NCI-H1105 (cell line): ENCODE measurements at regions not wholly inside any gene's neighbourhood (a gene's known extent, or its start where the extent isn't known, plus 50 kb on each side); places are given as distances from the start of the nearest gene placed in this dataset.

Source experiments
- DNase-seq: peaks from one replicate; lab custom pipeline; 2025; lab: John Stamatoyannopoulos, UW

DNA sequence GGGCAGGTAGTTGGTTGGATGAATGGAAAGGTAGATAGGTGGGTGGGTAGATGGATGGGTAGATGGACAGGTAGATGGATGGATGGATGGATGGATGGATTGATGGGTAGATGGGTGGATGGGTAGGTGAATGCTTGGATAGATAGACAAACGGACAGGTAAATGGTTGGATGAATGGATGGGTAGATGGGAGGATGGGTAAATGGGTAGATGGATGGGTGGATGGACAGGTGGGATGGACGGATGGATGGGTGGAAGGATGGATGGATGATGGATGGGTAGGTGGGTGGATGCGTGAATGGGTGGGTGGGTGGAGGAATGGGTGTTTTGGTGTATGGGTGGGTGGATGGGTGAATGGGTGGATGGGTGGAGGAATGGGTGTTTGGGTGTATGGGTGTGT, 50.1 kb upstream of the ASAP2 start:
- DNase-seq = no peak

DNA sequence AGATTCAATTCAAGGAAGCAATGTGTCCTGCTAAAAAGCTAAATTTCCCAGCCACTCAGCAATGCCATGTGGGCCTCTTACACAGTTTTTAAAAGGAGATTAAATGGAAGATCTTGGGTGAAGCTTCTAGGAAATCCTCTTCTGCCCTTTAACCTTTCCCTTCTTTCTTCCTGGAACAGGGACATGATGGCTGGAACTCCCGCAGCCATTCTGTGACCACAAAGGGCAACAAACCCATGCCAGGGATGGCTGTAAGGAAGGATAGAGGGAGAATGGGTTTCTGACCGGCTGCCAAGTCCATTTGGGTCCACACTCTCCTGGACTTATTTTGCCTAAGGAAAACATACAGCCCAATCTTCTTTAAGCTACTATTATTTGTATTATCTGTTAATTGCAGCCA, 52.6 kb upstream of the ASAP2 start:
- no peak for DNase-seq

DNA sequence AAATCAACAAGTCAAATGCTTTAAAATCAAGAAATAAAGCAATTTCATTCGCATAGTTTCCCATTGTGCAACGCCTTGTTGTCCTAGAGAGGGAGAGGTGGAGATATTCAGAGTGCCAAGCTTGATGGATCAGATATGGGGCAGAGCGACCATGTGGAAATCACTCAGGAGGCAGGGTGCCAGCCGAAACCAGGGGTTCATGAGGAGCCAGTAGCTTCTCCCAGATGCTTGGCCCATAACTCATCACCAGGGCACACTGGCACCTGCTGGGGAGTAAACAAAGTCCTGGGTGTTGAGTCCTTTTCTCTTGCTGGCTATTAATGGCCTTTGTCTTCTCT, 53.0 kb upstream of the ASAP2 start:
- no peak for DNase-seq

- no peak for DNase-seq
These were observed 53.5 kb upstream of the ASAP2 start for GRCh38 chr2:9152975-9153642.

GRCh38 chr2:9150906-9151305, 55.7 kb upstream of the ASAP2 start:
- DNase-seq = no peak

DNA sequence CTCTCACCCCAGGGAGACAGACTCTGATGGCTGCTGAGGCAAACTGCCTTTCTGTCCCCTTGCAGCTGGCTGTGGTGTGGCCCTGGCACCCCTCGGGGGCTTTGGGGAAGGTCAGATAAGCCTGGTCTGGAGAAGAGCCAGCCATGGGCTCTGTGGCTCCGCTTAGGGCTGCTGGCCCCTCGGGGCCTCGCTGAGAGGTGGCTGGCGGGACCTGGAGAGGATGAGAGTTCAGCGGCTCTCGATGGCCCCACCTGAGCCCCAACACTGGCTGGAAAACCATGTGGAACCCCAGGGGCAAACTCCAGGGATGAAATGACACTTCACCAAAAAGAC, 56.1 kb upstream of the ASAP2 start:
- DNase-seq = no peak

DNA sequence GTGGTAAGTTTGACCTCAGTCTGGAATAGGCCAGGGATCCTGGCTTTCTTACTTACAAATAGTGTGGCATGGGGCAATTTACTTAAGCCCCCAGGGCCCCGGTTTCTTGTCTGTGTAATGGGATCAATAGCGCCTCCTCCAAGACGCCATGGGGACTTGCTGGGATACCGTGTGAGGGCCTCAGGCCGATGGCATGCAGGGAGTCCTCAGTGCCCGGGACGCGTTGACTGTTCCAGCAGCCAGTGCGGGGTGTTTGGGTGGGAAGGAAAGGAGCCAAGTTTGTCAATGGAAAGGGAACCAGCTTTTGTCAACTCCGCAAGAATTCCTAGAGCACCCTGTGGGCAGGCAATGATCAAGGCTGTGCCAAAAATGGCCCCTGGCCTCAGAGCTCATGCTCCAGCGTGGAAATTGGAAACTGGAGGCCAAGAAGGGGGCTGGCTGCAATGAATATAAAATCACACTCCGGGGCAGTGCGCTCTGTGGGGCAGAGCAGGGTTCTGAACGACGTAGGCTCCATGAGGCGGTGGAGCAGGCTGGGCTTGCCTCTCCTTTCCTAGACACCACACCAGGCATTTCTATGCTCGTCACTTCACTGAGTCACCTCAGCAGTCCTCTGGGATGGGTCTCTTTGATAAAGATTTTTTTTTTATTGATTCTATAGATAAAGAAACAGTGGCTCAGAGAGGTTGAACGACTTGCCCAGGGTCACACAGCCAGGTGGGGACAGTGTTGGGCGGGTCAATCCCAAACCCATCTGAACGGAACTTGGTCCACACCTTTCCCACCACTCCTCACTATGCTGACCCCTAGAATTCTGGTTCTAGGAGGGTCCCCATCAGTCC, 56.7 kb upstream of the ASAP2 start:
- DNase-seq = no peak

GRCh38 chr2:9149388-9149660, 57.3 kb upstream of the ASAP2 start:
- DNase-seq = no peak

- no peak for DNase-seq
These were observed 60.0 kb upstream of the ASAP2 start for GRCh38 chr2:9146646-9147045.

DNA sequence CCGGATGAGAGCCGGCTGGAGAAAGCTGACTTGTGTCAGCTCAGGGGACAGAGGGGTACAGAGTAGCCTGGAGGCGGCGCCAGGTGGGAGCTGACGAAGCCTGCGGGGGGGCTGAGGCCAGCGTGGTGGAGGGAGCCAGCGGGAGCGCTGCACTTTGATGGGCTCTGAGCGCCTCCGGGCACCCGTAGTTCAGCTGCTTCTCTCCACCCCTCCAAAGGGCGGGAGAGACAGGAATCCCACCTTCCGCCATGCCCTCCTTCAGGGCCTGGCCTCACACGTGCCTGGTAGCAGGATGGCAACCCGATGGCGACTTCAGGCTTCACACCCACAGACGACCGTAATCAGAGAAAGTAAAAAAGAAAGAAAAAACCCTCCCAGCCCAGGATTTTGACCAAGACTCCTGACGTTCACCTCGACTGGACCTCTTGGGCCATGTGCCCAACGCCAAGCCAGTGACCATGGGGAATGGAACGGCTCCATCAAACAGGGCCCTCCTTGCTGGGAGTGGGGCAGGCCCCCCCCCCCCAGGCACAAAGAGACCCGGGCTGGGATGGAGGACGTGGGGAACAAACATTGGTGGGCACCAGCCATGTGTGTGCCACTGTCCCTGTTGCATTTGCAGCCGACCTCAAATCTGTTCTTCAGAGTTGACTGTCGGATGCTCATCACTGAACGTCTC, 60.7 kb upstream of the ASAP2 start:
- DNase-seq = no peak

DNA sequence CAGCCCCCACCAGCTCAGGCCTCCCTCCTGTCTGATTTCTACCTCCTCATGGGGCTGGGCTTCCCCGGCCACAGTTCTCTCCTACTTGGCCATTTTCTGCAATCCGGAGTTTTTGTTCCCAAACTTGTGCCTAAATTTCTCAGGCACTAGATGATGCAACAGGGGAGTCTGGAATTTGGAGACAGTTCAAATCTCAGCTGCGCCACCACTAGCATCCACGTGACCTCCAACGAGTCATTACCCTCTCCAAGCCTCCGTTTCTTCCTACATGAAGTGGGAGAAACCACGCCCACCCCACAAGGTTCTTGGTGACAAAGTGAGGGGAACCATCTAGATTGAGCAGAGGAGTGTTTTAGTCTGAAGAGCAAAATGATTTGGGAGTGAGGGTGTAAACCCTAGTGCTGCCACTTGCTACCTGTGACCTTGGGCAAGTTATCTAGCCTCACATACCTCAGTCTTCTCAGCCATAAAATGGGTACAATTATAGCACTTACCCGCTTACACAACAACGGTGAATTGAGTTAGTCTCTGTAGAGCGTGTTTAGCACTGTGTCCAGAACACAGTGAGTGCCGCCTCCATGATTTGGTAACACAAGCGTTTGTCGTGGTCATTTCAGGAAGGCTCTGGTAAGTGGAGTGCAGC, 61.4 kb upstream of the ASAP2 start:
- DNase-seq = no peak

- no peak for DNase-seq
These were observed 62.0 kb upstream of the ASAP2 start for GRCh38 chr2:9144617-9145016.

- no peak for DNase-seq
These were observed 62.6 kb upstream of the ASAP2 start for GRCh38 chr2:9144046-9144445.

DNA sequence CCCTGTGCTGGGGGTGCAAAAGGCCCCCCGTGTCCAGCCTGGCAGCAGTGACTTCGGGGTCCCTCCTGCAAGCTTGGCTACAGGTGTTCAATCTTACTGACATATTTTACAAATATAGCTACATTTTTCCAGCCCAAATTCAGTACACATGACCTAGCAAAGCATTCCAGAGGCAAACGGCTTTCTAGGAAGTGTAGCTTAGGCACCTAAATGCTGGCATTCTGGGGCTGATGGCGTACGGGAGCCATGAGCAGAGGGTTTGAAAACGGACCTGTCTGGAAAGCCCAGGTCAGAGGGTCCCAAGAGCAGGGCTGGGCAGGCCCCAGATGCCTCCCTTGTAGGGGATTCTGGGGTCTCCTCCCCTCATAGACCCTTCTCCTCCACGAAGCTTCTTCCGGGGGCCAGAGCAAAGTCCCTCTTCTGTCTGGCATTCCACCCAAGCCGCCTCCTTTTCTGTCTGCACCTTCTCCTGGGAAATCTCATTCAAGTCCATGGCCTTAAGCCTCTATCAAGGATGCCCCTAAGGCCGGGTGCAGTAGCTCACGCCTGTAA, 63.3 kb upstream of the ASAP2 start:
- DNase-seq = no peak

GRCh38 chr2:9142551-9143263, 63.9 kb upstream of the ASAP2 start:
- peak; percentile 39 for DNase-seq

DNA sequence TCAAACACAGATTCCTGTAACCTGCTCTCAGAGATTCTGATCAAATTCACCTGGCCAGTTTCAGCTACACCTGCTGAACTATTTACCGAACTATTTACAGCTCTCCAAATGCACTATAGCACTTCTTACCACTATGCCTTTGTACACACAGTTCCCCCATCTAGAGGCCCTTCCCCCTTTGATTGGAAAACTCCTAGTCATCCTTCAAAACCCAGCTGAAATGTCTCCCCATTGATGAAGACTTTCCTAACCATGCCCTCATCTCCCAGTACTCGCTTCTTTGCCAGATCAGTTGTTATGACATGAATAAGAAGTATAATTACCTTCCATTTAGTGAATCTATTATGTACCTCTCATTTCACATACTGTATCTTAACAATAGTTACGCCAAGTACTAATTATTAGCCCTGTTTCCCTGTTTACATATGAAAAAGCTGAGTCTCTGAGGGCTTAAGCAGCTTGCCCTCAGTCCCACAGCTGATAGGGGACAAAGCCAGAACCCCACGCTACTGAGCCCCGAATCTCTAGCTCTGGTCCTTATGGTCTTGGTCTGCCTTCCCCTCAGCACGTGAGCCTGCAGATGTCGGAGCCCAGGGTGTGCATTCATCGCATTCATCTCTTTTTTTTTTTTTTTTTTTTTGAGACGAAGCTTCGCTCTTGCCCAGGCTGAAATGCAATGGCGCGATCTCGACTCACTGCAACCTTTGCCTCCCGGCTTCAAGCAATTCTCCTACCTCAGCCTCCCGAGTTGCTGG, 64.7 kb upstream of the ASAP2 start:
- DNase-seq = no peak

- DNase-seq = no peak
These were observed 65.4 kb upstream of the ASAP2 start for GRCh38 chr2:9141091-9141667.

GRCh38 chr2:9140645-9141044, 66.0 kb upstream of the ASAP2 start:
- DNase-seq = no peak

DNA sequence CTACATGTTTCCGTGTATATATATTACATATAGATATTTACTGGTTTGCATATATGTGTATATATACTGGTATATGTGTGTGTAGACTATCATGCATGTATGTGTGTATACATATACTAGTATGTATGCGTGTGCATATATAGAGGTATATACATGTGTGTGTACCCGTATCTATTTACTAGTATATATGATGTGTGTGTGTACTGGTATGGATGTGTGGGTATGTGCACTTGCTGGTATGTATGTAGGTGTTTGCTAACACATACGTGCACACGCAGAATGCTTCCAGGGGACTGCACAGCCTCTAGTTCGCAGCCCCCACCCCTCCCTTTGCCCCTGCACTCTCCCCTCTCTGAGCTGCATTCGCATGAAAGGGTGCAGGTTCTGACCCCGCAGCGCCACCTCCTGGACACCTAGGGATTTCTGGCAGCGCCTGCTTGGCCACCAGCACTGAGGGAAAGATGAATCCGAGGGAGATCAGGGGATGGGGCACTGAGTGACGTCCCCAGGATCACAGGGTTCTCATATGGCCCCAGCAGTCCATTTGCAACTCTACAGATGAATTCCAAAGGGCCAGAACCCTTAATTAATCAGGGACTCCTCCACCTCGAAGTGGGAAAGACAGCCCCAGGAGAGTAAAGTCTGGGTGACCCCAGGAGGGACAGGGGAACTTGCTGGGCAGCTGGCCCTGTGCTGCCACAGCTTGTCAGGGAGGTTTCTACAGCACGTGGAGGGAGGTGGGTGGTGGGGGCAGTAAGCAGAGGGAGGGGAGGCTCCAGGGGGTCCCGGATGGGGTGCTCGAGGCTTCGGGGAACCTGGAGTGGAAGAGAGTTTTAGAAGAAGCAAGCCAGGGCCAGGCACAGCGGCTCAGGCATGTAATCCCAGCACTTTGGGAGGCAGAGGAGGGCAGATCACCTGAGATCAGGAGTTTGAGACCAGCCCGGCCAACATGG, 66.8 kb upstream of the ASAP2 start:
- peak; percentile 59 for DNase-seq
